Loucy (cell line): ENCODE measurements at regions not wholly inside any gene's neighbourhood (a gene's known extent, or its start where the extent isn't known, plus 50 kb on each side); places are given as distances from the start of the nearest gene placed in this dataset.

Experiments
- EZH2phosphoT487 ChIP-seq: fragments of 200-600 bp; IDR thresholded peaks from 2 replicates; pipeline ENCODE4 v1.6.1; 2018; ENCODE audit warnings: antibody characterized with exemption, mild to moderate bottlenecking, moderate library complexity, borderline replicate concordance
- TF ChIP-seq, protein P1 (sequence below): fragments of 200-600 bp; sonication (generic); conservative IDR thresholded peaks from 2 replicates; pipeline ENCODE4 v1.5.1; 2014; ENCODE audit warnings: mild to moderate bottlenecking, antibody characterized with exemption, low read length

DNA sequence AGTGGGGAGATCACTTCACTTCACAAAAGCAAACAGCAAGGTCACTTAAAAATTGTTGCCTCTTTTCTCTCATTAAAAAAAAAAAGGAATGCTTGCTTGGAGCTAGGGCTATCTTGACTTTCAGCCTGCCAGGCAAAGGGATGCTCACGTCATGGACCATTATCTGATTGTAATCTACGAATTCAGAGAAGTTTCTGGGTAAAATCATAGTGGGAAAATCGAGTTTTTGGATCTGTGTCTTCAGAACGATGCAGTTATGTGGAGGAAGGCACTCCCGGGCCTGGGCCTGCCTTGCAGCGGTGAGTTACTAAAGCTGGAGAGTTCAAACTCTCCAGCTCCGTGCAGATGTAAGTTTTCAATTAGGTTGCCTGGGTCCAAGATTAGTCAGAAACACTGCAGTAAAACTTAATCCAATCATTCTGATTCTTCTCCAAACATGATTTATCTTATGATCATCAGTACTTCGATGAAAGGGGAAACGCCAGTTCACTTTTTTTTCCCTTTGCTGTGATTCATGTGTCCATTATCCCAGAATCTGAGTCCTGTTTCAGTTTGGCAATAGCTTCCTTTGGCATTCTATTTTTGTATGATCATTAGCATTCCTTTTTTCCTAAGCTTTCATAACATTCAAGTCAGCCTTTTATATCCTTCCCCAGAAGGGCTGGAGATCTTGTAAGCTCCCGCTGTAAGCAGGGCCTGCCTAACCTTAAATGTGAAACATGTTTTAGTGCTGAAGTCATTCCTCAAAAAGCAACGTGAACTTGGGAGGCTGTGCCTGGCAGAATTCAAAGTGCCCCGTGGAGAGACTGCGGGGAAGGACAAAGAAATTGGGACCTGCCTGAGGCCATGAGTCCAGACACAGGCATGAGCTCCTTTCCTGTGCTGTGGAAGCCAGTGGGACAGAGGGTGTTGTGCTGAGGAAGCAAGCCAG, 119.3 kb upstream of the TWIST2 start:
- TF ChIP-seq, protein P1, sequence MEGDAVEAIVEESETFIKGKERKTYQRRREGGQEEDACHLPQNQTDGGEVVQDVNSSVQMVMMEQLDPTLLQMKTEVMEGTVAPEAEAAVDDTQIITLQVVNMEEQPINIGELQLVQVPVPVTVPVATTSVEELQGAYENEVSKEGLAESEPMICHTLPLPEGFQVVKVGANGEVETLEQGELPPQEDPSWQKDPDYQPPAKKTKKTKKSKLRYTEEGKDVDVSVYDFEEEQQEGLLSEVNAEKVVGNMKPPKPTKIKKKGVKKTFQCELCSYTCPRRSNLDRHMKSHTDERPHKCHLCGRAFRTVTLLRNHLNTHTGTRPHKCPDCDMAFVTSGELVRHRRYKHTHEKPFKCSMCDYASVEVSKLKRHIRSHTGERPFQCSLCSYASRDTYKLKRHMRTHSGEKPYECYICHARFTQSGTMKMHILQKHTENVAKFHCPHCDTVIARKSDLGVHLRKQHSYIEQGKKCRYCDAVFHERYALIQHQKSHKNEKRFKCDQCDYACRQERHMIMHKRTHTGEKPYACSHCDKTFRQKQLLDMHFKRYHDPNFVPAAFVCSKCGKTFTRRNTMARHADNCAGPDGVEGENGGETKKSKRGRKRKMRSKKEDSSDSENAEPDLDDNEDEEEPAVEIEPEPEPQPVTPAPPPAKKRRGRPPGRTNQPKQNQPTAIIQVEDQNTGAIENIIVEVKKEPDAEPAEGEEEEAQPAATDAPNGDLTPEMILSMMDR, result no peak
- TF ChIP-seq EZH2phosphoT487, result no peak
